Superior temporal gyrus (tissue), 1 donor: ENCODE measurements at regions not wholly inside any gene's neighbourhood (a gene's known extent, or its start where the extent isn't known, plus 50 kb on each side); places are given as distances from the start of the nearest gene placed in this dataset.
"Not testable (repeated sequence)": the region's sequence is repeated elsewhere in the genome, so short reads cannot be mapped to it uniquely, and the experiment has no call there.

Experiments used
- DNase-seq: peaks from one replicate; pipeline ENCODE4 v3.0.0-alpha.2; 2016; ENCODE audit errors: extremely low spot score

DNA sequence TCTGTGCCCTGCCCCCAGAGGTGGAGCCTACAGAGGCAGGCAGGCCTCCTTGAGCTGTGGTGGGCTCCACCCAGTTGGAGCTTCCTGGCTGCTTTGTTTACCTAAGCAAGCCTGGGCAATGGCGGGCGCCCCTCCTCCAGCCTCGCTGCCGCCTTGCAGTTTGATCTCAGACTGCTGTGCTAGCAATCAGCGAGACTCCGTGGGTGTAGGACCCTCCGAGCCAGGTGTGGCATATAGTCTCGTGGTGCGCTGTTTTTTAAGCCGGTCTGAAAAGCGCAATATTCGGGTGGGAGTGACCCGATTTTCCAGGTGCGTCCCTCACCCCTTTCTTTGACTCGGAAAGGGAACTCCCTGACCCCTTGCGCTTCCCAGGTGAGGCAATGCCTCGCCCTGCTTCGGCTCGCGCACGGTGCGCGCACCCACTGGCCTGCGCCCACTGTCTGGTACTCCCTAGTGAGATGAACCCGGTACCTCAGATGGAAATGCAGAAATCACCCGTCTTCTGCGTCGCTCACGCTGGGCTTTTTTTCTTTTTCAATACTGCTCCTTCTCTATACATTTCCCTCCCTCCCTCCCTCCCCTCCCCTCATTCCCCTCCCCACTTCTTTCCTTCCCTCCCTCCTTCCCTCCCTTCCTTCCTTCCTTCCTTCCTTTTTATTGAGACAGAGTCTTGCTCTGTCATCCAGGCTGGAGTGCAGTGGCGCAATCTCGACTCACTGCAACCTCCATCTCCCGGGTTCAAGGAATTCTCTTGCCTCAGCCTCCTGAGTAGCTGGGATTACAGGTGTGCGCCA, 197.1 kb upstream of the TBL1XR1 start:
- DNase-seq: not testable (repeated sequence)

DNA sequence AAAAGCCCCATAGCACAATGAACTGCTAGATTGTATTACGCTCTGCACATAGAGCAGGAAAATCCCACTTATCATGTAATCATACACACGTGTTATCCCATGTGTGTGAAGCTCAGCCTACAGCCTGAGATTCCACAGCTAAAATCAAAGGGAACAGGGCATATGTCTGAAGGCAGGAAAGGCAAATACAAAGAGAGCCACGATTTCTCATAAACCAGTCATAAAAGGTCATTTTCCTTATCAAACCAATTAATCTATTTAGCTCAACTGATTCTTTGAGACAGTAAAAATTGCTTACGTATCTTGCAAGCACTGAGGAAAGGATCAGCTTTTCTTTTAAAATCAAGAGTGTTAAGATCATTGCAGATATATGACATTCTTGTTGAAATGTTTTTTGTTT, 199.5 kb upstream of the TBL1XR1 start:
- DNase-seq: no peak

DNA sequence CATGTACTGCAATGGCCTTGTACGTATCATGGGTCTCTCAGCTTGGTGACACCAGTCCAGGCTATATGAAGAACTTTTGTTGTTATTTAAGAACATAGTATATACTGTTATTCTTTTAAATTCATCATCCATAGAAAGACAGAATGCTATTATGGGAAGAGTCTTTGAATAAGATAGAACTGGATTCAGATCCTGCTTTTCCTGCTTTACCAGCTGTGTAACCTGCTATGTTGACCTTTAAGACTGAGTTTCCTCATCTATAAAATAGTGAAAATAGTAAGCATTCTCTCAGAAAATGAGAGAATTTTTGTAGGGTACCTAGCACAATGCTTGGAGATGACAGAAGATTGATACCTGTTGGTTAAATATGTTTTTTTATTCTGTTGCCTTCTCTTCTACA, 204.1 kb upstream of the TBL1XR1 start:
- no peak for DNase-seq

GRCh38 chr3:177402533-177402932, 205.3 kb upstream of the TBL1XR1 start:
- no peak for DNase-seq

DNA sequence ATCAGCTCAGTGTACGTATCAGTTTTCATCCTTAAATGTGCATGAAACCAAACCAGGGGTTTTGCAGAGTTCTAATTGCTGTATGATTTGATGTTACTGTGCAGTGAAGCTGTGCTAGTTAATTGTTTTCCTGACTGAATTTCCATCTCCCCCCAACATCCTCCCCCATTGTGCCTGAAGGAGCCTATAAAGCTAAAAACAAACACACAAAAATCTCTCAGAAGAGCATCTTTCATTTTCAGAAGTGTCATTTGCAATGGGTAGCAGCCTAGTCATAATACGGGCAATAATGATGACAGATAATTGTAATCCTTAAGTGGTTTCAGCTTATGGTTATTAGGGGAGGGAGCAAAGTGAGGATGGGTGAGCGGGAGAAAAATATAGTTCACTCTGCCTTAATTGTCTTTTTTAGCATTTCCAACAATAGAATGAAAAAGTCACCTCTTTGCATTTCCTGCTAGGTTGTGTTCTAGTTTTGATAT, 207.9 kb upstream of the TBL1XR1 start:
- no peak for DNase-seq

DNA sequence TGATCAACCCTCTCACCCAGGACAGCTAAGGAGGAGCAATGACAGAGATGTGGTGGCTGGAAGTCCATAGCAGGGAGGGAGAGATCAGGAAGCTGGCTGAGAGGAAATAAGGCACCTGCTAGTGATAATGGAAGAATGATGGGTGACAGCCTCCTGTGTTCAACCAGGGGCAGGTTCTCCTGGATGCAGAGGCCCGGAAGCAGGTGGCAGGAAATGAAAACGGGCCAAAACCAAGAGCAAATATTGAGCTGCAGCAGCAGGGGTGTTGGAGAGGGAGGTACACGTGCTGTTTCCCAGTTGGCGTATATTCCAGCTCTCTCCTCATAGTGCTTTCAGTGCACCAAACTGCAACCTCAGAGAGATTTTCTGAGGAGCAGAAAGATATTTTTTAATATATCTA, 213.4 kb upstream of the TBL1XR1 start:
- DNase-seq: no peak

DNA sequence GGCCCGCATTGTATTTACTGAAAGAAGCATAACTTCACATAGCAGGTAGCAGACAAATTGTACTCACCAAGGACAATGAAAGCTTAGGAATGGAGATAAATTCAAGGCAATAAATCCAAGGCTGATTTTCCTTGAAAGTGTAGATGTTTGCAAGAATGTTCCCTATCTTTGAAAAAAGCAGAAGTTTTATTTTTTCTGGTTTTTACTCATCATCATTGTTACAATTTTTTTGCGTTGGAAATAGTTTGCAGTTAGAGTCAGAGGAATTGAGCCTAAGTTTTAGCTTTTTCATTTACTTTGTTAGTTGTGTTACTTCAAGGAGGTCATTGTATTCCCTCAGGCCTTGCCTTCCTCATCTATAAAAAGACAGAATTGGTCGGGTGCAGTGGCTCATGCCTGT, 213.9 kb upstream of the TBL1XR1 start:
- DNase-seq: no peak

- DNase-seq: not testable (repeated sequence)
Observed at GRCh38 chr3:177412677-177413170, 215.4 kb upstream of the TBL1XR1 start.

DNA sequence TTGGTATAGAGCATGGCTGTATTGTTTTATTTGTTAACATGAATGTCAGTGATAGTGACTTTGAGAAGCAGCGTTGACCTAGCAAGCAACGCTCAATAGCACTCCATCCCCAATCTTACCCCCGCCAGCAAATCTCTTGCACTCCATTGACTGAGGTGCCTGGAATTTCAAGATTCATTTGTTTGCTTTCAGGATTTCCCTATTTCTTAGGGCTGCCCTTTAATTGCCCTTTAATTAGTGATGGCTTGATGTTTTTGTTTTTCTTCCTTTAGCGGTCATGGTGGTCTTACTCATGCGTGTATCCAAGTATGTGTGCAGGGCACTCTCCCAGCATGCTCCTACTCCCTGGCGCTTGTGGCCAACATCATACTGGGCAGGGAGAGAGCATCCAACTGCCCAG, 216.8 kb upstream of the TBL1XR1 start:
- no peak for DNase-seq

DNA sequence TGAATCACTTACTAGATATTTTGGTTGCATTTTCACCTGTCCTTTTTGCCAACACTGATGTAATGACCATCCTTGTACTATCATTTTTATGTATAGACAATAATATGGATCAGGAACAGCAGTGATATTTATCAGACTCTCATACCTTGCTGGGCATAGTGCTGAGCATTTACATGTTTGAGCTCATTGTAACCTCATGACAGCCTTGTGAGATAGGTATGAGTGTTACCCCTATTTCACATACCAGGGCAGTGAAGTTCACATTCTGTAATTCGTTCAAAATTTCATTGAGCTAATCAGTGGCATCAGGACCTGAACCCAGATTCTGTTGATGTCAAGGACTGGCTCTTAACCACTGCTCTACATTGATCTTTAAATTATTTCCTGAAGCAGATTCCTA, 221.5 kb upstream of the TBL1XR1 start:
- no peak for DNase-seq

DNA sequence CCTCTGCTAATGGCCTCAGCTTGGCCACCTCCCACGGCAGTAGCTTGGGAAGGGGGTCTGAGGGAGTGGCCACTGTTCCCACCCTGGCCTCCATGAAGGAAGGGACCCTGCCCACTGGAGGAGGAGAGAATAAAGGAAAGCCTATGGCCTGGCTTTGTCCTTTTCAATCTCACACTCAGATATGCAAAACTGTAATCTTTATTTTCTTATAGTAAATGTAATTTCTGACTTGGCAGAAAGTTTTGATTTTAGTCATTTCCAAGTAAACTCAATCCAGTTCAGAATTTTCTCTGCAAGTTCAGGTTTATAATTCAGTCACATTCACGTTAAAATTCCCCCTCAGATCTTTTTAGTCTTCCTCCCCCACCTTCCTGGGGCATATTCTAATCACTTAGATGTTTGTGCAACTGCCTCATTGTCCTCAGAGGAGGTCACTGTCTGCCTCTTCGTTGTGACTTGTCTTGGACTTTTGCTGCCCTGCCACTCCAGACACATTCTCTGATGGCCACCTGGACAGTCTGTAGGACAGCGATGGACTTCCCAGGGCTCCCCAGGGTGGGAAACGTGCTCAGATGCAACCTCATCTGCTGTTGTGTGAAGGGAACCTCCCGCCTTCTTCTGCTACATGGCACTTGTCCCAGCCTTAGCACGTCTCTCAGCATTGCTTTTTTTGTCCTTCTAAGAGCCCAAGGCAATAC, 222.8 kb upstream of the TBL1XR1 start:
- no peak for DNase-seq

DNA sequence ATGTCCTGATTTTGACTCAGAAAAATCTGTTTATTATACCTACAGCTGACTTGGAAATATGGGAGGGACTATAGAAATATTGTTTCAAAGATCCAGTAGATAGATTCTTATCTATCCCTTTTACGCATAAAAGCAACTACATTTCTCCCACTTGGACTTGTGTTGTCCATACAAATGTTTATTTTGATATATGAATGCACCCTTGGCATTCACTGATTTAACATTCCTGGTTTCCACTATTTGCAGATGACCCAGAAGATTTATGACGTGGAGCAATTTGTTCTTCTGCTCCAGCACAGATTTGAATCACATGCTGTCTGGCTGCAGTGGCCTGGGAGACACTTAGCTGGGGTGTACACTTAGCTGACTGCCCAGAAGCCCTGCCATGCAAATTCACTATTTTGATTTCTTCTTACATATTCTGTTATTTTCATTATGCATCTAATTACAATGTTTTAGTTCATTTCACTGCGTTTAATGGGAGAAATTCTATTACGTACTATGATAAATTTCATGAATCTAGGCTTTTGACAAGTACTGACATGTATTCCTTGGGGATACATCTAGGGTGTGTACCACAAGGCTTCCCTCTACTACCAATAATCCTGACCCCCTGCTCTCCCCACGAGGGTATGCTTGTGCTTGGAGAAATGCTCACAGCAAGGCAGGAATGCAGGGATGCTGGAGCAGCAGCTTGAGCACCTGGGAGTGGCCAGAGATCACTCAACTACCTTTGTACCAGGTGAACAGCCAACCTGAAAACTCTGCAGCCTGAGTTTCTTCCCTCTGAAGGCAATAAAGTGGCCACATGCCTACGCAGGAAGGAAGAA, 223.6 kb upstream of the TBL1XR1 start:
- no peak for DNase-seq

- no peak for DNase-seq
Observed at GRCh38 chr3:177421481-177421785, 224.2 kb upstream of the TBL1XR1 start.

- DNase-seq: no peak
Observed at GRCh38 chr3:177424521-177424920, 227.2 kb upstream of the TBL1XR1 start.

DNA sequence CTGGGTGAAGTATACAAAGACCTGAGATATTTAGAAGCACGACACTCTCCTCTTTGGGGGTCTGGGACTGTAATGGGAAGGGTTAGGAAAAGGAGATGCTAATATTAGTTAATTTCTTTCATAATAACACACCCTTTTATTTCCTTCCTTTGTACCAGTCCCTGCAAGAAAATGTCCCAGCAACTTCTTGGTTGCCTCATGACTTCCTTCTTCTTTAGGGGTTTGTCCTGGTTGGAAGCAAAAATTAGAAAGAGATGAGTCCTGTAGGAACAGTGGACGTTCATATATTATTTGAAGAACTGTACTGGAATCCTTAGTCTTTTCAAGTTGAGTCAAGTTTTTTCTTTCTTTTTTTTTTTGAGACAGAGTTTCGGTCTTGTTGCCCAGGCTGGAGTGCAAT, 227.8 kb upstream of the TBL1XR1 start:
- DNase-seq: no peak

GRCh38 chr3:177426106-177426877, 229.0 kb upstream of the TBL1XR1 start:
- no peak for DNase-seq

DNA sequence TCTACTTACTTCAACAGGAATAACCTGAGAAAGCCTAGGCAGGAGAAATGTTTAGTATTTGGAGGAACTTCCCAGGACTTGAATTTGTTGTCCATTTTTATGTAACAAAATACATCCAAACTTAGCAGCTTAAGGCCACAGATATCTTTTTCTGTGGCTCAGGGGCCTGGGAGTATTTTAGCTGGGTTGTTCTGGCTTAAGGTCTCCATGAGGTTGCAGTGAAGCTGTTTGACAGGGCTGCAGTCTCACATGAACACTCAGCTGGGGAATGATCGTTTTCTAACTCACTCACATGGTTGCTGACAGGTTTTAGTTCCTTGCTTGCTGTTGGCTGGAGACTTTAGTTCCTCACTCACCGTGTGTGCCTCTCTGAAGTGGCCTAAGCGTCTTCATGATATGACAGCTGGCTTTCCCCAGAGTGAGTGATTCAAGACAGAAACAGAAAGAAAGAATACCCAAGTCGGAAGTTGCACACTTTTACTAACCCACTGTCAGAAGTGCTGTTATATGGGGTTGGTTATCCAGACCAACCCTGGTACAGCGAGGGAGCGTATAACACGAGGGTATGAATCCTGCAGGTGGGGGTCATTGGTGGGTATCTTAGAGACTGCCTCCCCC, 229.7 kb upstream of the TBL1XR1 start:
- DNase-seq: no peak

- no peak for DNase-seq
Observed at GRCh38 chr3:177427540-177427939, 230.3 kb upstream of the TBL1XR1 start.

GRCh38 chr3:177429079-177429478, 231.8 kb upstream of the TBL1XR1 start:
- no peak for DNase-seq

DNA sequence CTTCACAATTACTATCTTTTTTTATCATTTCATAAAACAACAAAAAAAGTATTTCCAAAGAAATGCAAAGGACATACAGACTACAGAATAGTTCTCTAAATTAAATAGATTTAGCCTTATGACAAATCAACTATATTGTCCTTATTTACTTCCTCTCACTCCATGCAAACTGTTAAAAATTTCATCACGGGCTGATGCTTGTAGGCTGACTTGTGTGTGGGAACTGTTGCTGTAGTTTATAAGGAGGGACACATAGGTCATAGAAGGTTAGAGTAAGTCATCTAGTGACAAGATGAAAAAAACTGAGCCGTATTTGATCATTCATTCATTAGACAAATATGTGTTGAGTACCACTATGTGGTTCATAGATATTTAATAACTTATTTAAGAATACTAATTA, 232.5 kb upstream of the TBL1XR1 start:
- DNase-seq: no peak

GRCh38 chr3:177430653-177431052, 233.4 kb upstream of the TBL1XR1 start:
- no peak for DNase-seq
